K562 (cell line): ENCODE measurements at regions not wholly inside any gene's neighbourhood (a gene's known extent, or its start where the extent isn't known, plus 50 kb on each side); places are given as distances from the start of the nearest gene placed in this dataset.

Experiments
- ATAC-seq: fragments of 200-7000 bp; cut with Tn5 transposase; 3 replicates; pipeline ENCODE4 v1.9.1; 2020; ENCODE audit warnings: moderate library complexity
- BruUV-seq: library from RNA; stranded (reverse); fragments of 400-500 nt; replicated peaks from 2 replicates; lab custom pipeline; 2021; lab: Mats Ljungman, UMichigan
- CTCF ChIA-PET: fragments of 300-600 bp; formaldehyde crosslinking; extraction: SDS; loops from one replicate; lab custom pipeline; 2021; ENCODE audit warnings: low intra/inter-chr PET ratio; lab: Yijun Ruan, JAX
- POLR2A ChIA-PET: fragments of 300-600, 350-650 bp; sonication (Branson Sonifier 250); formaldehyde crosslinking; extraction: SDS; loops from one replicate; lab custom pipeline; 2021; ENCODE audit warnings: antibody characterized with exemption, inconsistent platforms; lab: Yijun Ruan, JAX
- DNase-seq, 4 experiments: peaks; one replicate each; pipeline versions ENCODE4 v3.0.0 to v3.0.0-alpha.2; 2011 to 2018; ENCODE audit warnings: low spot score in 3 of 4, mixed read lengths in 3 of 4; ENCODE audit errors: extremely low read depth in 1 of 4
- FAIRE-seq: peaks from 2 replicates; lab custom pipeline; 2011; peaks lifted over from hg19 to GRCh38; lab: Jason Lieb, UNC
- H2AFZ ChIP-seq: 2 replicates; pipeline ENCODE4 v1.6.0; 2011; ENCODE audit warnings: low read depth, low read length, control low read depth, inconsistent platforms
- H3K27ac ChIP-seq: fragments of 200-600 bp; 3 replicates; pipeline ENCODE4 v1.8.0; 2011; ENCODE audit warnings: low read depth, mild to moderate bottlenecking, control low read depth, inconsistent platforms, low read length, moderate library complexity, mixed read lengths; ENCODE audit errors: extremely low read depth
- H3K27me3 ChIP-seq, 2 experiments: fragments of 300-600 bp in 1 of 2; 2 replicates in 1 of 2; 3 replicates in 1 of 2; pipeline versions ENCODE4 v1.6.0 to v1.8.0; 2011; ENCODE audit warnings: inconsistent platforms in 2 of 2, low read length in 2 of 2, mild to moderate bottlenecking in 1 of 2, mixed read lengths in 1 of 2, moderate library complexity in 1 of 2; ENCODE audit not compliant: control insufficient read depth in 2 of 2, insufficient read depth in 2 of 2
- H3K36me3 ChIP-seq: fragments of 300-600 bp; 3 replicates; pipeline ENCODE4 v1.8.0; 2011; ENCODE audit warnings: mild to moderate bottlenecking, low read length, inconsistent platforms; ENCODE audit not compliant: control insufficient read depth, insufficient read depth
- H3K4me1 ChIP-seq, 2 experiments: fragments of 200-600 bp in 1 of 2; replicated peaks in 1 of 2; 2 replicates in 1 of 2; 3 replicates in 1 of 2; pipeline versions ENCODE4 v1.5.1 to v1.8.0; 2011; ENCODE audit warnings: inconsistent platforms in 2 of 2, low read length in 2 of 2, mild to moderate bottlenecking in 1 of 2, mixed read lengths in 1 of 2, moderate library complexity in 1 of 2; ENCODE audit not compliant: control insufficient read depth in 2 of 2, insufficient read depth in 2 of 2
- H3K4me2 ChIP-seq: 2 replicates; pipeline ENCODE4 v1.6.1; 2011; ENCODE audit warnings: low read length, control low read depth, inconsistent platforms, mixed read lengths; ENCODE audit not compliant: insufficient read depth
- H3K4me3 ChIP-seq: fragments of 200-600 bp; sonication (generic), shearing (Covaris generic); 2 replicates; pipeline ENCODE4 v1.5.1; 2016; ENCODE audit warnings: control low read depth, inconsistent platforms
- H3K79me2 ChIP-seq: fragments of 200-600 bp; 3 replicates; pipeline ENCODE4 v1.8.0; 2011; ENCODE audit warnings: low read length, inconsistent platforms; ENCODE audit not compliant: control insufficient read depth, insufficient read depth
- H3K9ac ChIP-seq, 2 experiments: 2 replicates each; pipeline versions ENCODE4 v1.6.0 to v1.6.1; 2011; ENCODE audit warnings: low read depth in 2 of 2, low read length in 2 of 2, control low read depth in 1 of 2, inconsistent platforms in 1 of 2, mild to moderate bottlenecking in 1 of 2, mixed read lengths in 1 of 2; ENCODE audit not compliant: insufficient read depth in 1 of 2
- H3K9me1 ChIP-seq: one replicate; pipeline ENCODE4 v1.6.0; 2011; ENCODE audit warnings: inconsistent platforms, mild to moderate bottlenecking, low read length, moderate library complexity; ENCODE audit not compliant: control insufficient read depth, insufficient read depth
- H3K9me3 ChIP-seq: replicated peaks from 2 replicates; pipeline ENCODE4 v1.5.1; 2011; ENCODE audit warnings: low read depth, low read length, inconsistent platforms; ENCODE audit not compliant: control insufficient read depth, insufficient read depth
- H4K20me1 ChIP-seq: replicated peaks from 2 replicates; pipeline ENCODE4 v1.6.1; 2011; ENCODE audit warnings: low read length, inconsistent platforms, mixed read lengths; ENCODE audit not compliant: control insufficient read depth, insufficient read depth
- CLOCK ChIP-seq: fragments of 250-450 bp; sonication (Bioruptor Pico); IDR thresholded peaks from 2 replicates; pipeline ENCODE4 v1.4.0; 2020; ENCODE audit warnings: mild to moderate bottlenecking, moderate library complexity, borderline replicate concordance
- CREB5 ChIP-seq: fragments of 250-450 bp; sonication (Bioruptor Pico); IDR thresholded peaks from 2 replicates; pipeline ENCODE4 v1.5.0; 2020; ENCODE audit warnings: mild to moderate bottlenecking
- E4F1 ChIP-seq: fragments of 250-450 bp; sonication (Bioruptor Pico); IDR thresholded peaks from 2 replicates; pipeline ENCODE4 v1.5.0; 2021; ENCODE audit warnings: mild to moderate bottlenecking, borderline replicate concordance
- ETS2 ChIP-seq: IDR thresholded peaks from 2 replicates; pipeline ENCODE4 v1.6.1; 2016; ENCODE audit warnings: borderline replicate concordance, missing genetic modification characterization, mild to moderate bottlenecking, moderate library complexity, missing compliant biosample characterization; ENCODE audit not compliant: poor library complexity, severe bottlenecking
- GTF3C2 ChIP-seq: IDR thresholded peaks from 3 replicates; pipeline ENCODE4 v1.6.1; 2011; ENCODE audit warnings: borderline replicate concordance, mild to moderate bottlenecking, moderate library complexity; ENCODE audit not compliant: insufficient read length; ENCODE audit errors: extremely low read depth
- HCFC1 ChIP-seq: IDR thresholded peaks from 2 replicates; pipeline ENCODE4 v1.6.1; 2012; ENCODE audit warnings: low read depth, low read length, improper control_type of control experiment
- HSF4 ChIP-seq: fragments of 250-450 bp; sonication (Bioruptor Pico); IDR thresholded peaks from 2 replicates; pipeline ENCODE4 v2.1.2; 2022; ENCODE audit warnings: mild to moderate bottlenecking, moderate library complexity, borderline replicate concordance
- NCOA2 ChIP-seq, 2 experiments: fragments of 450-650 bp; IDR thresholded peaks; 2 replicates each; pipeline ENCODE4 v1.6.1; 2018; ENCODE audit warnings: mild to moderate bottlenecking in 2 of 2, moderate library complexity in 1 of 2; ENCODE audit not compliant: partially characterized antibody in 2 of 2
- STAG1 ChIP-seq: sonication (generic); formaldehyde crosslinking; IDR thresholded peaks from 2 replicates; pipeline ENCODE4 v1.5.0; 2020; ENCODE audit warnings: missing genetic modification reagents, borderline replicate concordance
- TEAD2 ChIP-seq: fragments of 450-650 bp; IDR thresholded peaks from 2 replicates; pipeline ENCODE4 v1.6.1; 2016; ENCODE audit warnings: missing genetic modification characterization, control low read depth, missing compliant biosample characterization
- TRIM24 ChIP-seq, 2 experiments: fragments of 450-650 bp; IDR thresholded peaks; 2 replicates each; pipeline ENCODE4 v1.6.1; 2016
- ZBTB1 ChIP-seq: sonication (generic); formaldehyde crosslinking; IDR thresholded peaks from 2 replicates; pipeline ENCODE4 v1.8.1; 2023; ENCODE audit warnings: missing genetic modification reagents, low read depth, mild to moderate bottlenecking, borderline replicate concordance
- ZNF717 ChIP-seq: fragments of 250-450 bp; sonication (Bioruptor Pico); IDR thresholded peaks from 2 replicates; pipeline ENCODE4 v1.5.0; 2021
- WGBS: fragments of 100-300 bp; shearing (Covaris generic); methylation state at CpG from one replicate; pipeline ENCODE4 v1.1.6; 2016; ENCODE audit warnings: low coverage, mixed read lengths; ENCODE audit not compliant: insufficient coverage; ENCODE audit errors: missing lambda C conversion rate; 5-methylcytosine and 5-hydroxymethylcytosine counted together
- in situ Hi-C: fragments of 300-500 bp; cut with MboI; formaldehyde crosslinking; loops from 4 replicates; pipeline ENCODE4 v1.15.0; 2018; ENCODE audit warnings: inconsistent platforms, mixed read lengths
- intact Hi-C: fragments of 100-400 bp; cut with micrococcal nuclease; formaldehyde crosslinking; loops from 2 replicates; pipeline ENCODE4 v1.14.2; 2022

- intact Hi-C loops = no loop called here
- H3K27me3 ChIP-seq = no peaks in the 10 kb centered on the region
- H3K9me3 ChIP-seq = no peaks in the 10 kb centered on the region
- H3K79me2 ChIP-seq = no peaks in the 10 kb centered on the region
- no peak overlapping the region for H2AFZ ChIP-seq
- CTCF ChIA-PET = no interaction called here
- H3K4me1 ChIP-seq = no peaks in the 10 kb centered on the region
- no peak overlapping the region for H3K4me2 ChIP-seq
- POLR2A ChIA-PET = interaction anchor here (1.0 kb wide), 1 partner anchor 17 kb away, joined by 3 read pairs; no protein-coding TSS in a partner anchor
- no peak overlapping the region for H3K4me3 ChIP-seq
- H3K9me1 ChIP-seq = no peaks in the 10 kb centered on the region
- 0% methylated on average over 2 of the region's 2 CpGs for WGBS
- FAIRE-seq (no peak), ATAC-seq (no peak), DNase-seq (no peak)
- in situ Hi-C loops = no loop called here
- H3K9ac ChIP-seq = no peak overlapping the region
- H4K20me1 ChIP-seq = no peaks in the 10 kb centered on the region
- BruUV-seq = no TSS peak
- no peak overlapping the region for H3K27ac ChIP-seq
- no peaks in the 10 kb centered on the region for H3K36me3 ChIP-seq
- TF ChIP-seq NCOA2 (IDR thresholded peaks at IDR 0.05; ENCODE audit: partially characterized antibody in 2 of 2) = no peak
- TF ChIP-seq E4F1 (CRISPR knock-in tag) = no peak
- TF ChIP-seq ZNF717 (CRISPR knock-in tag) = no peak
- no peak for TF ChIP-seq STAG1 (CRISPR knock-in tag)
- no peak for TF ChIP-seq CLOCK (CRISPR knock-in tag)
- TF ChIP-seq TRIM24 (IDR thresholded peaks at IDR 0.05) = no peak
- TF ChIP-seq TEAD2 (tag) = no peak
- no peak for TF ChIP-seq HSF4 (CRISPR knock-in tag)
- TF ChIP-seq CREB5 (CRISPR knock-in tag) = no peak
- no peak for TF ChIP-seq ZBTB1 (CRISPR knock-in tag)
- no peak for TF ChIP-seq GTF3C2
- no peak for TF ChIP-seq HCFC1
- TF ChIP-seq ETS2 (tag) = no peak
Measured at GRCh38 chr5:60335913-60336312, 364.1 kb downstream of the DEPDC1B start.
